ENCODE measurements at regions not wholly inside any gene's neighbourhood (a gene's known extent, or its start where the extent isn't known, plus 50 kb on each side); places are given as distances from the start of the nearest gene placed in this dataset.

- Histone ChIP-seq H3K4me3 (no peak overlapping the region), H3K27ac (no peak overlapping the region), H3K4me1 (no peaks in the 10 kb centered on the region), H3K9me3 (no peaks in the 10 kb centered on the region), H3K36me3 (no peaks in the 10 kb centered on the region), H3K27me3 (replicated peaks in 1 of 7) (no peaks in the 10 kb centered on the region)
- no peak for DNase-seq
- intact Hi-C loops (cut with DNase I; ENCODE audit: low total_unique reads) = no loop called here
- TF ChIP-seq POLR2A (IDR thresholded peaks at IDR 0.05) (no peak), POLR2AphosphoS5 (IDR thresholded peaks at IDR 0.05) (no peak), CTCF (IDR thresholded peaks at IDR 0.05 in 8 of 11, conservative IDR thresholded peaks at IDR 0.05 in 3 of 11) (no peak)
Measured at GRCh38 chr18:41593171-41593675, 361.8 kb upstream of the PIK3C3 start.

GRCh38 chr18:41587976-41588375 lies 367.1 kb upstream of the PIK3C3 start:
- TF ChIP-seq CTCF (IDR thresholded peaks at IDR 0.05 in 8 of 11, conservative IDR thresholded peaks at IDR 0.05 in 3 of 11) = no peak
- TF ChIP-seq POLR2AphosphoS5 (IDR thresholded peaks at IDR 0.05) = no peak
- TF ChIP-seq POLR2A (IDR thresholded peaks at IDR 0.05) = no peak
- no peak for DNase-seq
- no peaks in the 10 kb centered on the region for H3K4me1 ChIP-seq
- no peaks in the 10 kb centered on the region for H3K9me3 ChIP-seq
- intact Hi-C loops (cut with DNase I; ENCODE audit: low total_unique reads) = no loop called here
- no peaks in the 10 kb centered on the region for H3K36me3 ChIP-seq
- H3K27ac ChIP-seq = no peak overlapping the region
- H3K4me3 ChIP-seq = no peak overlapping the region
- WGBS, 5 donors = 10 to 17% (median 13%) methylated on average over 1 of the region's 1 CpG
- H3K27me3 ChIP-seq (replicated peaks in 1 of 7) = no peaks in the 10 kb centered on the region

- Histone ChIP-seq H3K27me3 (replicated peaks in 1 of 7) (no peaks in the 10 kb centered on the region), H3K4me3 (no peak overlapping the region), H3K4me1 (no peaks in the 10 kb centered on the region), H3K36me3 (no peaks in the 10 kb centered on the region), H3K9me3 (no peaks in the 10 kb centered on the region), H3K27ac (no peak overlapping the region)
- intact Hi-C loops (cut with DNase I; ENCODE audit: low total_unique reads) = no loop called here
- 88 to 93% (median 92%) methylated on average over 2 of the region's 2 CpGs for WGBS, 5 donors
- TF ChIP-seq POLR2AphosphoS5 (IDR thresholded peaks at IDR 0.05) = no peak
- no peak for TF ChIP-seq CTCF (IDR thresholded peaks at IDR 0.05 in 8 of 11, conservative IDR thresholded peaks at IDR 0.05 in 3 of 11)
- TF ChIP-seq POLR2A (IDR thresholded peaks at IDR 0.05) = no peak
- DNase-seq = no peak
Measured at GRCh38 chr18:41585512-41585911, 369.5 kb upstream of the PIK3C3 start.

- H3K4me3 ChIP-seq = no peak overlapping the region
- intact Hi-C loops (cut with DNase I; ENCODE audit: low total_unique reads) = no loop called here
- no peak overlapping the region for H3K27ac ChIP-seq
- TF ChIP-seq CTCF (IDR thresholded peaks at IDR 0.05 in 8 of 11, conservative IDR thresholded peaks at IDR 0.05 in 3 of 11) (no peak), POLR2A (IDR thresholded peaks at IDR 0.05) (no peak), POLR2AphosphoS5 (IDR thresholded peaks at IDR 0.05) (no peak)
- no peaks in the 10 kb centered on the region for H3K27me3 ChIP-seq (replicated peaks in 1 of 7)
- no peaks in the 10 kb centered on the region for H3K36me3 ChIP-seq
- H3K9me3 ChIP-seq = peaks cover 0 to 5% (median 0%) of the 10 kb centered on the region in 8 donors
- DNase-seq = no peak
- 34 to 50% (median 41%) methylated on average over 1 of the region's 1 CpG for WGBS, 5 donors
- H3K4me1 ChIP-seq = no peaks in the 10 kb centered on the region
Measured at GRCh38 chr18:41579185-41579584, 375.8 kb upstream of the PIK3C3 start.
